ENCODE measurements at regions not wholly inside any gene's neighbourhood (a gene's known extent, or its start where the extent isn't known, plus 50 kb on each side); places are given as distances from the start of the nearest gene placed in this dataset.

DNA sequence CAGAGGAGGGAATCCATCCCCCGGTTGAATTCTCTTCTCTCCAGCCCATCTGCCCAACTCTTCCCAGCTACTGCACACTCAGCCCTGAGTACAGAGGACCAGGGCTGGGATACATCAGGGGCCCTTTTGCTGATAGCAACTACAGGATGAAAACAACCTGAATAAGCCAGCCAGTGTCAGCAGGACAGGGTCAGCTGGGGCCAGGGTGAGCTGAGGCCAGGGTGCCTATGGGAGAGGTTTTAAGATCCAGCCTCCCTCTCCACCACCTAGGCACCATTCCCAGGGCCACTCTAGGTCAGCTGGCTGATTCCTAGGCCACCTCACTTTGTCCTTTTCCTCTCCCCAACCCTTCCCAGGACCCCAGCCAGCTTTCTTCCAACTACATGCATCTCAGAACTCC, 83.8 kb downstream of the MRPL46 start:
- Mint-ChIP-seq H3K27ac (no peak overlapping the region), H3K9me3 (peaks cover 0 to 6% (median 0%) of the 10 kb centered on the region in 7 donors), H3K4me3 (no peak overlapping the region), H3K36me3 (no peaks in the 10 kb centered on the region), H3K27me3 (ENCODE audit: low read depth in 3 of 3) (peaks cover 13 to 23% (median 13%) of the 10 kb centered on the region in 3 donors), H3K4me1 (no peaks in the 10 kb centered on the region)
- Histone ChIP-seq H3K27me3 (ENCODE audit: control insufficient read depth in 2 of 2, insufficient read depth in 2 of 2, low read length in 2 of 2) (peaks cover 0 to 4% of the 10 kb centered on the region in 2 donors), H3K36me3 (replicated peaks in 1 of 2; ENCODE audit: control insufficient read depth in 1 of 2, insufficient read depth in 2 of 2, low read length in 2 of 2) (no peaks in the 10 kb centered on the region), H2AFZ (ENCODE audit: insufficient read depth, low read depth, low read length, poor library complexity, severe bottlenecking) (no peak overlapping the region), H3K4me2 (replicated peaks; ENCODE audit: extremely low read depth, low read length, poor library complexity, severe bottlenecking) (no peak overlapping the region), H3K4me3 (replicated peaks in 1 of 3; ENCODE audit: low read depth in 2 of 3, low read length in 3 of 3) (no peak overlapping the region), H3K9me3 (replicated peaks in 1 of 2; ENCODE audit: control insufficient read depth in 1 of 2, insufficient read depth in 1 of 2, low read length in 2 of 2) (no peaks in the 10 kb centered on the region), H3K4me1 (ENCODE audit: control insufficient read depth in 1 of 2, insufficient read depth in 2 of 2, low read length in 2 of 2) (no peaks in the 10 kb centered on the region), H4K20me1 (ENCODE audit: insufficient read depth, low read length) (no peaks in the 10 kb centered on the region), H3K79me2 (ENCODE audit: insufficient read depth, low read length) (no peaks in the 10 kb centered on the region), H3K9ac (ENCODE audit: insufficient read depth, low read length, poor library complexity, severe bottlenecking) (no peak overlapping the region), H3K27ac (ENCODE audit: low read depth in 1 of 2, low read length in 2 of 2) (no peak overlapping the region)
- WGBS (ENCODE audit: insufficient coverage), result 86% methylated on average over 1 of the region's 1 CpG
- TF ChIP-seq CTCF (IDR thresholded peaks at IDR 0.05), result no peak
- intact Hi-C loops (cut with micrococcal nuclease), result no loop called here
- no peak for DNase-seq

DNA sequence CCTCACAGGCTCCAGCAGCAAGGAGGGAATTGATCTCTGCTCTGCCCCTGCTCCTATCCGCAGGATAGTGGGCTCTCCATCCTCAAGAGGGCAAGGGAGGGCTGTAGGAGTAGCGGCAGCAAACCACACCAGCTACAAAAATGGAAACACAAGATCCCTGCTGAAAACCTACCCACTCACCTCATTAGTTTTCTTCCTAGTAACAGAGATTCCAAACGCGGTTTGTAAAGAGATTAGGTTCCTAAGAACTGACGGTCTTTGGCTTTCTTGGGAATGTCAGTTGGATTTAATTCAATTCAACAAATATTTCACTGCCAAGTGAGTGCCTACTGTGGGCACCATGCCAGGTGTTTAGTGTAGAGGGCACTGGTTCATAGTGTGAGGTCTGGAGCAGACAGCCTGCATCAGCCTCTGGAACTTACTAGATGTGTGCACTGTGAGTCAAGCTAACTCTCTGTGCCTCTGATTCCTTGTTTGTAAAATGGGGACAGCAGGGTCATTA, 84.7 kb downstream of the MRPL46 start:
- intact Hi-C loops (cut with micrococcal nuclease), result no loop called here
- H2AFZ ChIP-seq (ENCODE audit: insufficient read depth, low read depth, low read length, poor library complexity, severe bottlenecking), result no peak overlapping the region
- H3K27me3 ChIP-seq (ENCODE audit: control insufficient read depth in 2 of 2, insufficient read depth in 2 of 2, low read length in 2 of 2), result peaks cover 0 to 4% of the 10 kb centered on the region in 2 donors
- H3K27me3 Mint-ChIP-seq (ENCODE audit: low read depth in 3 of 3), result peaks cover 13 to 19% (median 13%) of the 10 kb centered on the region in 3 donors
- H3K79me2 ChIP-seq (ENCODE audit: insufficient read depth, low read length), result no peaks in the 10 kb centered on the region
- no peaks in the 10 kb centered on the region for H3K4me1 Mint-ChIP-seq
- no peaks in the 10 kb centered on the region for H3K9me3 ChIP-seq (replicated peaks in 1 of 2; ENCODE audit: control insufficient read depth in 1 of 2, insufficient read depth in 1 of 2, low read length in 2 of 2)
- H3K36me3 ChIP-seq (replicated peaks in 1 of 2; ENCODE audit: control insufficient read depth in 1 of 2, insufficient read depth in 2 of 2, low read length in 2 of 2), result no peaks in the 10 kb centered on the region
- H3K27ac ChIP-seq (ENCODE audit: low read depth in 1 of 2, low read length in 2 of 2), result no peak overlapping the region
- no peak overlapping the region for H3K4me3 Mint-ChIP-seq
- H3K4me3 ChIP-seq (replicated peaks in 1 of 3; ENCODE audit: low read depth in 2 of 3, low read length in 3 of 3), result no peak overlapping the region
- H3K4me2 ChIP-seq (replicated peaks; ENCODE audit: extremely low read depth, low read length, poor library complexity, severe bottlenecking), result no peak overlapping the region
- H3K36me3 Mint-ChIP-seq, result no peaks in the 10 kb centered on the region
- no peaks in the 10 kb centered on the region for H4K20me1 ChIP-seq (ENCODE audit: insufficient read depth, low read length)
- 40% methylated on average over 1 of the region's 5 CpGs for WGBS (ENCODE audit: insufficient coverage)
- H3K4me1 ChIP-seq (ENCODE audit: control insufficient read depth in 1 of 2, insufficient read depth in 2 of 2, low read length in 2 of 2), result no peaks in the 10 kb centered on the region
- H3K9me3 Mint-ChIP-seq, result peaks cover 0 to 6% (median 0%) of the 10 kb centered on the region in 7 donors
- H3K27ac Mint-ChIP-seq, result no peak overlapping the region
- no peak for DNase-seq
- TF ChIP-seq CTCF (IDR thresholded peaks at IDR 0.05), result no peak
- no peak overlapping the region for H3K9ac ChIP-seq (ENCODE audit: insufficient read depth, low read length, poor library complexity, severe bottlenecking)

All from CD14-positive monocyte (primary cell).